Naive thymus-derived CD4-positive, alpha-beta T cell (primary cell): ENCODE measurements at regions not wholly inside any gene's neighbourhood (a gene's known extent, or its start where the extent isn't known, plus 50 kb on each side); places are given as distances from the start of the nearest gene placed in this dataset.

ENCODE experiments used
- ATAC-seq: fragments of 150-1000 bp; cut with Tn5 transposase; 2 replicates; pipeline ENCODE4 v1.10.0; 2021; ENCODE audit warnings: mild to moderate bottlenecking, moderate library complexity
- CTCF ChIA-PET: fragments of 350-600 bp; sonication (Branson Sonifier 250); formaldehyde crosslinking; loops from one replicate; lab custom pipeline; 2021; ENCODE audit warnings: antibody characterized with exemption; lab: Charles Lee
- POLR2A ChIA-PET: fragments of 350-600 bp; sonication (Branson Sonifier 250); formaldehyde crosslinking; loops from one replicate; lab custom pipeline; 2021; ENCODE audit warnings: antibody characterized with exemption, inconsistent platforms; lab: Charles Lee
- DNase-seq, 9 donors: peaks; one replicate each; pipeline versions ENCODE4 v3.0.0 to v3.0.0-alpha.2; 2020 to 2022; ENCODE audit warnings: mixed read lengths in 1 of 9
- H3K27ac ChIP-seq: one replicate; pipeline ENCODE4 v1.7.0; 2013; ENCODE audit warnings: mild to moderate bottlenecking, low read depth, low read length, moderate library complexity
- H3K27me3 ChIP-seq, 2 donors: one replicate each; pipeline ENCODE4 v1.7.0; 2013; ENCODE audit warnings: low read length in 2 of 2, mild to moderate bottlenecking in 2 of 2, moderate library complexity in 2 of 2; ENCODE audit not compliant: control insufficient read depth in 2 of 2, insufficient read depth in 2 of 2
- H3K36me3 ChIP-seq, 3 experiments: 1 replicate in 2 of 3; 2 replicates in 1 of 3; pipeline ENCODE4 v1.7.0; 2013; ENCODE audit warnings: low read length in 3 of 3, mild to moderate bottlenecking in 3 of 3, moderate library complexity in 1 of 3; ENCODE audit not compliant: insufficient read depth in 3 of 3, control insufficient read depth in 2 of 3
- H3K4me1 ChIP-seq, 2 donors: one replicate each; pipeline ENCODE4 v1.7.0; 2013; ENCODE audit warnings: low read length in 2 of 2, mild to moderate bottlenecking in 2 of 2, moderate library complexity in 1 of 2; ENCODE audit not compliant: control insufficient read depth in 2 of 2, insufficient read depth in 2 of 2
- H3K4me3 ChIP-seq: 2 replicates; pipeline ENCODE4 v1.7.0; 2013; ENCODE audit warnings: mild to moderate bottlenecking, low read length
- H3K9me3 ChIP-seq, 3 experiments: 1 replicate in 2 of 3; 2 replicates in 1 of 3; pipeline ENCODE4 v1.7.0; 2013; ENCODE audit warnings: low read length in 3 of 3; ENCODE audit not compliant: control insufficient read depth in 2 of 3
- H3K27ac Mint-ChIP-seq, 9 donors: one replicate each; pipeline ENCODE4 v1.8.0; 2020 to 2022; ENCODE audit warnings: mixed read lengths in 9 of 9, mild to moderate bottlenecking in 8 of 9, moderate library complexity in 5 of 9, inconsistent platforms in 2 of 9
- H3K27me3 Mint-ChIP-seq, 5 donors: one replicate each; pipeline ENCODE4 v1.8.0; 2021 to 2022; ENCODE audit warnings: mixed read lengths in 5 of 5, mild to moderate bottlenecking in 1 of 5
- H3K36me3 Mint-ChIP-seq, 5 donors: one replicate each; pipeline ENCODE4 v1.8.0; 2020 to 2022; ENCODE audit warnings: mixed read lengths in 5 of 5, mild to moderate bottlenecking in 3 of 5, inconsistent platforms in 1 of 5
- H3K4me1 Mint-ChIP-seq, 7 donors: one replicate each; pipeline ENCODE4 v1.8.0; 2020 to 2022; ENCODE audit warnings: mixed read lengths in 7 of 7, mild to moderate bottlenecking in 3 of 7, inconsistent platforms in 1 of 7
- H3K4me3 Mint-ChIP-seq, 10 donors: one replicate each; pipeline ENCODE4 v1.8.0; 2020 to 2022; ENCODE audit warnings: mild to moderate bottlenecking in 10 of 10, mixed read lengths in 10 of 10, moderate library complexity in 6 of 10, inconsistent platforms in 2 of 10
- H3K9me3 Mint-ChIP-seq, 11 donors: one replicate each; pipeline ENCODE4 v1.8.0; 2020 to 2022; ENCODE audit warnings: mixed read lengths in 11 of 11, mild to moderate bottlenecking in 4 of 11, inconsistent platforms in 1 of 11, moderate library complexity in 1 of 11
- intact Hi-C, 2 donors: fragments of 100-400 bp; cut with micrococcal nuclease; formaldehyde crosslinking; loops; one replicate each; pipeline ENCODE4 v1.15.1; 2023

GRCh38 chr5:21058289-21058688 is 1070.3 kb upstream of the CDH18 start:
- Histone ChIP-seq H3K27me3 (no peaks in the 10 kb centered on the region), H3K27ac (no peak overlapping the region), H3K36me3 (no peaks in the 10 kb centered on the region), H3K9me3 (peaks cover 0 to 5% (median 0%) of the 10 kb centered on the region in 3 experiments), H3K4me1 (no peaks in the 10 kb centered on the region), H3K4me3 (no peak overlapping the region)
- CTCF ChIA-PET: no interaction called here
- POLR2A ChIA-PET: no interaction called here
- H3K27ac Mint-ChIP-seq: no peak overlapping the region
- peaks cover 0 to 49% (median 12%) of the 10 kb centered on the region in 11 donors for H3K9me3 Mint-ChIP-seq
- H3K4me3 Mint-ChIP-seq: no peak overlapping the region
- H3K4me1 Mint-ChIP-seq: no peaks in the 10 kb centered on the region
- no peaks in the 10 kb centered on the region for H3K36me3 Mint-ChIP-seq
- intact Hi-C loops: no loop called here
- ATAC-seq (no peak), DNase-seq (no peak)
- no peaks in the 10 kb centered on the region for H3K27me3 Mint-ChIP-seq

- DNase-seq (no peak), ATAC-seq (no peak)
- Histone ChIP-seq H3K4me1 (no peaks in the 10 kb centered on the region), H3K36me3 (no peaks in the 10 kb centered on the region), H3K27ac (no peak overlapping the region), H3K27me3 (no peaks in the 10 kb centered on the region), H3K9me3 (no peaks in the 10 kb centered on the region), H3K4me3 (no peak overlapping the region)
- H3K27me3 Mint-ChIP-seq: no peaks in the 10 kb centered on the region
- intact Hi-C loops: no loop called here
- H3K27ac Mint-ChIP-seq: no peak overlapping the region
- POLR2A ChIA-PET: no interaction called here
- no peak overlapping the region for H3K4me3 Mint-ChIP-seq
- H3K36me3 Mint-ChIP-seq: no peaks in the 10 kb centered on the region
- no peaks in the 10 kb centered on the region for H3K4me1 Mint-ChIP-seq
- H3K9me3 Mint-ChIP-seq: peaks cover 0 to 25% (median 9%) of the 10 kb centered on the region in 11 donors
- CTCF ChIA-PET: no interaction called here
These were observed 1063.9 kb upstream of the CDH18 start for GRCh38 chr5:21051945-21052344.

GRCh38 chr5:21049901-21050300 is 1061.9 kb upstream of the CDH18 start:
- no peaks in the 10 kb centered on the region for H3K27me3 Mint-ChIP-seq
- no peaks in the 10 kb centered on the region for H3K9me3 ChIP-seq
- ChIA-PET CTCF (no interaction called here), POLR2A (no interaction called here)
- no peak overlapping the region for H3K27ac Mint-ChIP-seq
- H3K4me3 ChIP-seq: no peak overlapping the region
- H3K36me3 Mint-ChIP-seq: no peaks in the 10 kb centered on the region
- DNase-seq (no peak), ATAC-seq (no peak)
- no peak overlapping the region for H3K4me3 Mint-ChIP-seq
- H3K4me1 Mint-ChIP-seq: no peaks in the 10 kb centered on the region
- no peaks in the 10 kb centered on the region for H3K36me3 ChIP-seq
- intact Hi-C loops: no loop called here
- no peaks in the 10 kb centered on the region for H3K4me1 ChIP-seq
- no peak overlapping the region for H3K27ac ChIP-seq
- H3K27me3 ChIP-seq: no peaks in the 10 kb centered on the region
- peaks cover 0 to 32% (median 13%) of the 10 kb centered on the region in 11 donors for H3K9me3 Mint-ChIP-seq

- Mint-ChIP-seq H3K4me1 (no peaks in the 10 kb centered on the region), H3K9me3 (peaks cover 0 to 29% (median 3%) of the 10 kb centered on the region in 11 donors), H3K36me3 (no peaks in the 10 kb centered on the region), H3K4me3 (no peak overlapping the region), H3K27ac (no peak overlapping the region), H3K27me3 (no peaks in the 10 kb centered on the region)
- intact Hi-C loops: no loop called here
- CTCF ChIA-PET: no interaction called here
- Histone ChIP-seq H3K27me3 (no peaks in the 10 kb centered on the region), H3K4me3 (no peak overlapping the region), H3K9me3 (no peaks in the 10 kb centered on the region), H3K27ac (no peak overlapping the region), H3K36me3 (no peaks in the 10 kb centered on the region), H3K4me1 (no peaks in the 10 kb centered on the region)
- ATAC-seq (no peak), DNase-seq (no peak)
- POLR2A ChIA-PET: no interaction called here
These were observed 1043.0 kb upstream of the CDH18 start for GRCh38 chr5:21030981-21031380.

GRCh38 chr5:21024966-21025365 is 1037.0 kb upstream of the CDH18 start:
- H3K27me3 ChIP-seq: no peaks in the 10 kb centered on the region
- H3K4me1 ChIP-seq: no peaks in the 10 kb centered on the region
- POLR2A ChIA-PET: no interaction called here
- no peaks in the 10 kb centered on the region for H3K36me3 ChIP-seq
- ATAC-seq (no peak), DNase-seq (no peak)
- H3K4me3 Mint-ChIP-seq: no peak overlapping the region
- H3K9me3 ChIP-seq: no peaks in the 10 kb centered on the region
- H3K4me1 Mint-ChIP-seq: no peaks in the 10 kb centered on the region
- no peak overlapping the region for H3K27ac ChIP-seq
- CTCF ChIA-PET: no interaction called here
- peaks cover 2 to 21% (median 10%) of the 10 kb centered on the region in 11 donors for H3K9me3 Mint-ChIP-seq
- H3K27me3 Mint-ChIP-seq: no peaks in the 10 kb centered on the region
- H3K36me3 Mint-ChIP-seq: no peaks in the 10 kb centered on the region
- intact Hi-C loops: no loop called here
- no peak overlapping the region for H3K4me3 ChIP-seq
- H3K27ac Mint-ChIP-seq: no peak overlapping the region

- intact Hi-C loops: no loop called here
These were observed 1025.2 kb upstream of the CDH18 start for GRCh38 chr5:21013237-21013636.

GRCh38 chr5:21007781-21008180 is 1019.8 kb upstream of the CDH18 start:
- DNase-seq (no peak), ATAC-seq (no peak)
- Histone ChIP-seq H3K27me3 (no peaks in the 10 kb centered on the region), H3K36me3 (no peaks in the 10 kb centered on the region), H3K9me3 (no peaks in the 10 kb centered on the region), H3K4me1 (no peaks in the 10 kb centered on the region), H3K27ac (no peak overlapping the region), H3K4me3 (no peak overlapping the region)
- Mint-ChIP-seq H3K27me3 (no peaks in the 10 kb centered on the region), H3K4me3 (no peak overlapping the region), H3K4me1 (no peaks in the 10 kb centered on the region), H3K36me3 (no peaks in the 10 kb centered on the region), H3K27ac (no peak overlapping the region), H3K9me3 (peaks cover 0 to 14% (median 6%) of the 10 kb centered on the region in 11 donors)
- ChIA-PET POLR2A (no interaction called here), CTCF (no interaction called here)
- intact Hi-C loops: no loop called here

More at GRCh38 chr5:21013237-21013636, 1025.2 kb upstream of the CDH18 start:
- Mint-ChIP-seq H3K36me3 (no peaks in the 10 kb centered on the region), H3K4me1 (no peaks in the 10 kb centered on the region), H3K27ac (no peak overlapping the region), H3K27me3 (no peaks in the 10 kb centered on the region), H3K9me3 (peaks cover 2 to 27% (median 9%) of the 10 kb centered on the region in 11 donors), H3K4me3 (no peak overlapping the region)
- POLR2A ChIA-PET: no interaction called here
- CTCF ChIA-PET: no interaction called here
- Histone ChIP-seq H3K9me3 (no peaks in the 10 kb centered on the region), H3K27me3 (no peaks in the 10 kb centered on the region), H3K4me3 (no peak overlapping the region), H3K4me1 (no peaks in the 10 kb centered on the region), H3K36me3 (no peaks in the 10 kb centered on the region), H3K27ac (no peak overlapping the region)
- DNase-seq: no peak
- ATAC-seq: no peak
